H1 (cell line): ENCODE measurements at regions not wholly inside any gene's neighbourhood (a gene's known extent, or its start where the extent isn't known, plus 50 kb on each side); places are given as distances from the start of the nearest gene placed in this dataset.

Experiments used
- CEBPB ChIP-seq: IDR thresholded peaks from 2 replicates; pipeline ENCODE4 v1.6.1; 2012; ENCODE audit warnings: low read depth, low read length
- EZH2 ChIP-seq: fragments of 200-600 bp; sonication (generic); IDR thresholded peaks from 2 replicates; pipeline ENCODE4 v1.7.1; 2012; ENCODE audit warnings: low read depth, mild to moderate bottlenecking, moderate library complexity, low read length, inconsistent platforms; ENCODE audit not compliant: severe bottlenecking
- MAFK ChIP-seq: IDR thresholded peaks from 2 replicates; pipeline ENCODE4 v1.6.1; 2012; ENCODE audit warnings: low read depth, mild to moderate bottlenecking, improper control_type of control experiment, low read length
- PHF8 ChIP-seq: fragments of 200-600 bp; sonication (generic); conservative IDR thresholded peaks from 2 replicates; pipeline ENCODE4 v1.7.1; 2012; ENCODE audit warnings: low read depth, mild to moderate bottlenecking, inconsistent platforms, low read length, moderate library complexity
- POLR2A ChIP-seq, 2 experiments: IDR thresholded peaks; 1 replicate in 1 of 2; 2 replicates in 1 of 2; pipeline ENCODE4 v1.6.1; 2011; ENCODE audit warnings: low read depth in 2 of 2, low read length in 2 of 2, mild to moderate bottlenecking in 2 of 2; ENCODE audit errors: control extremely low read depth in 1 of 2
- SP2 ChIP-seq: IDR thresholded peaks from 2 replicates; pipeline ENCODE4 v1.6.1; 2012; ENCODE audit warnings: mild to moderate bottlenecking, low read length, inconsistent platforms
- TAF1 ChIP-seq: IDR thresholded peaks from 2 replicates; pipeline ENCODE4 v1.6.1; 2011; ENCODE audit warnings: mild to moderate bottlenecking, low read depth, low read length
- USF2 ChIP-seq: IDR thresholded peaks from 2 replicates; pipeline ENCODE4 v1.6.1; 2011; ENCODE audit warnings: low read length, improper control_type of control experiment

DNA sequence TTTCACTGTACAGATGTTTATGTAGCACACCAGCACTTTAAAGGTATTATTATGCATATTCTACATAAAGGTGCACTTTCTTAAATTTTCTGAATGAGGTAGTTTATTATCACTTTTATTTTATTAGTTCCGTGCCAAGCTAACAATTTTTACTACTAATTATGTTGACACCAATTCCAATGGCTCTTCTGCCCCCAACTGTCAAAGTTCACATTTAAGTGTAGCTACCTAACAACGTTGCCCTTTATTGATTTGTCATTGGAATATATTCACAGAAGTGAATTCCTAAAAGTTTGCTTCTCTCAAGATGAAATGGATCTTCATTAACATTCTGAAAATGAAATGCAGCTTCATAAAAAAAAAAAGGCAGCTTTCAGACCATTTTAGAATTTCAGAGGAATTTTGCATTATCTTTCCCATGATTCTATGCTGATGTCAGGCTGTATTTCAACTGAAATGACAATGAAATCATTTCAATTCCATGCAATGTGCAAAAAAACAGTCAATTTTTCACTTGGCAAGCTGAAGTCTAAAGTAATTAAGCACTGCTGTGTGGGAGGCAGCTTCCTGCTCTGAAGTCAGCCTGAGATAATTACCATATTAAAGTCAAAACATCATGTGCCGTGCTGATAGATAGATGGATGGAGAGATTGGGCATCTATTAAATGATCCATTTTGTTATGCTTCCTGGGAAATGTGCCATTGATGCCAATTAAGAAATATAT is 229.2 kb downstream of the TTLL7 start:
- TF ChIP-seq POLR2A (IDR thresholded peaks at IDR 0.05; ENCODE audit: control extremely low read depth in 1 of 2, low read depth in 2 of 2, low read length in 2 of 2) (no peak), EZH2 (no peak), PHF8 (no peak), TAF1 (no peak), SP2 (no peak), CEBPB (no peak), USF2 (no peak), MAFK (no peak)
